ENCODE measurements at regions not wholly inside any gene's neighbourhood (a gene's known extent, or its start where the extent isn't known, plus 50 kb on each side); places are given as distances from the start of the nearest gene placed in this dataset.

- DNase-seq (ENCODE audit: low spot score), result peak; percentile 44
- Histone ChIP-seq H3K9ac (ENCODE audit: low read depth in 1 of 2, low read length in 2 of 2) (peak overlapping the region in 1 of 2 donors; percentile 45), H3K27me3 (ENCODE audit: control insufficient read depth in 4 of 4, insufficient read depth in 4 of 4, low read length in 3 of 4) (no peaks in the 10 kb centered on the region), H3K9me3 (ENCODE audit: control insufficient read depth in 4 of 4, low read length in 3 of 4) (no peaks in the 10 kb centered on the region), H3K27ac (ENCODE audit: low read depth in 1 of 2, low read length in 2 of 2) (peak overlapping the region; percentile 78 to 94), H3K4me1 (ENCODE audit: control insufficient read depth in 4 of 4, insufficient read depth in 4 of 4, low read length in 3 of 4) (peaks cover 11 to 51% (median 33%) of the 10 kb centered on the region in 4 donors), H3K36me3 (ENCODE audit: control insufficient read depth in 4 of 4, insufficient read depth in 3 of 4, low read depth in 1 of 4, low read length in 3 of 4) (no peaks in the 10 kb centered on the region), H3K4me3 (ENCODE audit: low read depth in 1 of 3, low read length in 3 of 3) (no peak overlapping the region)
- 27% methylated on average over 13 of the region's 13 CpGs for WGBS
- TF ChIP-seq TAF1 (conservative IDR thresholded peaks at IDR 0.05) (no peak), HNF4G (IDR thresholded peaks at IDR 0.05) (peak; percentile 98), FOXA1 (IDR thresholded peaks at IDR 0.05) (peak; percentile 17), HNF4A (conservative IDR thresholded peaks at IDR 0.05) (peak; percentile 95 to 99), NR2F2 (IDR thresholded peaks at IDR 0.05) (no peak), CTCF (IDR thresholded peaks at IDR 0.05; ENCODE audit: low read depth, low read length, missing input control) (no peak), JUND (IDR thresholded peaks at IDR 0.05) (peak; percentile 20 to 88), RAD21 (IDR thresholded peaks at IDR 0.05) (peak; percentile 62 to 63), SP1 (IDR thresholded peaks at IDR 0.05) (peak; percentile 94), RXRA (IDR thresholded peaks at IDR 0.05) (peak; percentile 78 to 89), GABPA (IDR thresholded peaks at IDR 0.05 in 1 of 2, conservative IDR thresholded peaks at IDR 0.05 in 1 of 2) (peak in 1 of 2 donors; percentile 32), YY1 (IDR thresholded peaks at IDR 0.05) (peak; percentile 78), FOXA2 (IDR thresholded peaks at IDR 0.05) (no peak), EGR1 (IDR thresholded peaks at IDR 0.05; ENCODE audit: low read depth in 2 of 2) (peak in 1 of 2 donors; percentile 60)
- TF ChIP-seq, protein P1, sequence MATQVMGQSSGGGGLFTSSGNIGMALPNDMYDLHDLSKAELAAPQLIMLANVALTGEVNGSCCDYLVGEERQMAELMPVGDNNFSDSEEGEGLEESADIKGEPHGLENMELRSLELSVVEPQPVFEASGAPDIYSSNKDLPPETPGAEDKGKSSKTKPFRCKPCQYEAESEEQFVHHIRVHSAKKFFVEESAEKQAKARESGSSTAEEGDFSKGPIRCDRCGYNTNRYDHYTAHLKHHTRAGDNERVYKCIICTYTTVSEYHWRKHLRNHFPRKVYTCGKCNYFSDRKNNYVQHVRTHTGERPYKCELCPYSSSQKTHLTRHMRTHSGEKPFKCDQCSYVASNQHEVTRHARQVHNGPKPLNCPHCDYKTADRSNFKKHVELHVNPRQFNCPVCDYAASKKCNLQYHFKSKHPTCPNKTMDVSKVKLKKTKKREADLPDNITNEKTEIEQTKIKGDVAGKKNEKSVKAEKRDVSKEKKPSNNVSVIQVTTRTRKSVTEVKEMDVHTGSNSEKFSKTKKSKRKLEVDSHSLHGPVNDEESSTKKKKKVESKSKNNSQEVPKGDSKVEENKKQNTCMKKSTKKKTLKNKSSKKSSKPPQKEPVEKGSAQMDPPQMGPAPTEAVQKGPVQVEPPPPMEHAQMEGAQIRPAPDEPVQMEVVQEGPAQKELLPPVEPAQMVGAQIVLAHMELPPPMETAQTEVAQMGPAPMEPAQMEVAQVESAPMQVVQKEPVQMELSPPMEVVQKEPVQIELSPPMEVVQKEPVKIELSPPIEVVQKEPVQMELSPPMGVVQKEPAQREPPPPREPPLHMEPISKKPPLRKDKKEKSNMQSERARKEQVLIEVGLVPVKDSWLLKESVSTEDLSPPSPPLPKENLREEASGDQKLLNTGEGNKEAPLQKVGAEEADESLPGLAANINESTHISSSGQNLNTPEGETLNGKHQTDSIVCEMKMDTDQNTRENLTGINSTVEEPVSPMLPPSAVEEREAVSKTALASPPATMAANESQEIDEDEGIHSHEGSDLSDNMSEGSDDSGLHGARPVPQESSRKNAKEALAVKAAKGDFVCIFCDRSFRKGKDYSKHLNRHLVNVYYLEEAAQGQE (IDR thresholded peaks at IDR 0.05), result peak; percentile 81
- TF ChIP-seq, protein P2, sequence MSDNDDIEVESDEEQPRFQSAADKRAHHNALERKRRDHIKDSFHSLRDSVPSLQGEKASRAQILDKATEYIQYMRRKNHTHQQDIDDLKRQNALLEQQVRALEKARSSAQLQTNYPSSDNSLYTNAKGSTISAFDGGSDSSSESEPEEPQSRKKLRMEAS (IDR thresholded peaks at IDR 0.05), result peak; percentile 86
- TF ChIP-seq, protein P3, sequence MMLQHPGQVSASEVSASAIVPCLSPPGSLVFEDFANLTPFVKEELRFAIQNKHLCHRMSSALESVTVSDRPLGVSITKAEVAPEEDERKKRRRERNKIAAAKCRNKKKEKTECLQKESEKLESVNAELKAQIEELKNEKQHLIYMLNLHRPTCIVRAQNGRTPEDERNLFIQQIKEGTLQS (IDR thresholded peaks at IDR 0.05), result peak; percentile 38
- TF ChIP-seq, protein P4, sequence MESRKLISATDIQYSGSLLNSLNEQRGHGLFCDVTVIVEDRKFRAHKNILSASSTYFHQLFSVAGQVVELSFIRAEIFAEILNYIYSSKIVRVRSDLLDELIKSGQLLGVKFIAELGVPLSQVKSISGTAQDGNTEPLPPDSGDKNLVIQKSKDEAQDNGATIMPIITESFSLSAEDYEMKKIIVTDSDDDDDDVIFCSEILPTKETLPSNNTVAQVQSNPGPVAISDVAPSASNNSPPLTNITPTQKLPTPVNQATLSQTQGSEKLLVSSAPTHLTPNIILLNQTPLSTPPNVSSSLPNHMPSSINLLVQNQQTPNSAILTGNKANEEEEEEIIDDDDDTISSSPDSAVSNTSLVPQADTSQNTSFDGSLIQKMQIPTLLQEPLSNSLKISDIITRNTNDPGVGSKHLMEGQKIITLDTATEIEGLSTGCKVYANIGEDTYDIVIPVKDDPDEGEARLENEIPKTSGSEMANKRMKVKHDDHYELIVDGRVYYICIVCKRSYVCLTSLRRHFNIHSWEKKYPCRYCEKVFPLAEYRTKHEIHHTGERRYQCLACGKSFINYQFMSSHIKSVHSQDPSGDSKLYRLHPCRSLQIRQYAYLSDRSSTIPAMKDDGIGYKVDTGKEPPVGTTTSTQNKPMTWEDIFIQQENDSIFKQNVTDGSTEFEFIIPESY (IDR thresholded peaks at IDR 0.05), result peak; percentile 87
Observed at GRCh38 chr2:8475349-8476031, 206.4 kb upstream of the ID2 start.
